LNCAP (cell line): ENCODE measurements at regions not wholly inside any gene's neighbourhood (a gene's known extent, or its start where the extent isn't known, plus 50 kb on each side); places are given as distances from the start of the nearest gene placed in this dataset.

ENCODE experiments used
- CTCF ChIP-seq: fragments of 450-650 bp; IDR thresholded peaks from 2 replicates; pipeline ENCODE4 v1.5.1; 2017; ENCODE audit warnings: mild to moderate bottlenecking

GRCh38 chr2:138066139-138066806 is 102.0 kb downstream of the HNMT start:
- TF ChIP-seq CTCF, result no peak

- no peak for TF ChIP-seq CTCF
These were observed 102.6 kb downstream of the HNMT start for GRCh38 chr2:138066841-138067240.

GRCh38 chr2:138071720-138072719 is 107.7 kb downstream of the HNMT start:
- TF ChIP-seq CTCF, result no peak

GRCh38 chr2:138078153-138078552 is 113.9 kb downstream of the HNMT start:
- TF ChIP-seq CTCF, result no peak

GRCh38 chr2:138079976-138080375 is 115.7 kb downstream of the HNMT start:
- TF ChIP-seq CTCF, result no peak

- no peak for TF ChIP-seq CTCF
These were observed 117.2 kb downstream of the HNMT start for GRCh38 chr2:138081225-138082073.

GRCh38 chr2:138084206-138084605 is 119.9 kb downstream of the HNMT start:
- no peak for TF ChIP-seq CTCF
